Stimulated activated CD8-positive, alpha-beta memory T cell treated with anti-CD3 and anti-CD28 coated beads, Interleukin-7, amount 100 ng/mL, for 48 hours (primary cell): ENCODE measurements at regions not wholly inside any gene's neighbourhood (a gene's known extent, or its start where the extent isn't known, plus 50 kb on each side); places are given as distances from the start of the nearest gene placed in this dataset.
"Not testable (repeated sequence)": the region's sequence is repeated elsewhere in the genome, so short reads cannot be mapped to it uniquely, and the experiment has no call there.

Experiments used
- DNase-seq, 2 donors: peaks; one replicate each; pipeline ENCODE4 v3.0.0-alpha.2; 2020; ENCODE audit warnings: low read depth in 1 of 2; ENCODE audit errors: extremely low read depth in 1 of 2

DNA sequence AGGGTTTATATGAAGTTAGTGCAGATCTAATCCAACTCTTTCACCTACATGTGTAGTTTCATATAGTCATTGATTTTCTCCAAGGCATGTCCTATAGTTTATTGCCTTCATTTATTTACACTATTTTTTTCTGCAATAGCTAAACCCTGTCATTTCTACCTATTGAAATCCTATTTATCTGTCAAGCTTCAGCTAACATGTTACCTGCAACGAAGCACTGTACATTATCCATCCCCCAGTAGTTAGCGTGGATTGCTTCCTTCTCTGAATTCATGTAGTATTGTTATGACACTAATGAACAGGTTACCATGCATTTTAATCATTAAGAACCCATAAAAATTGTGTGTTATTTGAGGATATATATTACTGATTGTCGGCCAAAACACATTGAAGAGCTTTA lies 742.9 kb upstream of the PCDH20 start:
- no peak for DNase-seq

DNA sequence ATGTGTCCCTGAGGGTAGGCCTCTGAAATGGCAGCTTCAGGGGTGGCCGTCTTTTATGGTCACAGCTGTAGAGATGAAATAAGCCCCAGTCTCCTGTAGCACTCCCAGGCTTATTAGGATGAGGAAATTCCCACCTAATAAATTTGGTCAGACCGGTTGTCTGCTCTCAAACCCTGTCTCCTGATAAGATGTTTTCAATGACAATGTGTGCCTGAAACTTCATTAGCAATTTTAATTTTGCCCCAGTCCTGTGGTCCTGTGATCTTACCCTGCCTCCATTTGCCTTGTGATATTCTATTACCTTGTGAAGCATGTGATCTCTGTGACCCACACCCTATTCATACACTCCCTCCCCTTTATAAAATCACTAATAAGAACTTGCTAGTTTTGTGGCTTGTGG lies 736.1 kb upstream of the PCDH20 start:
- DNase-seq: not testable (repeated sequence)

DNA sequence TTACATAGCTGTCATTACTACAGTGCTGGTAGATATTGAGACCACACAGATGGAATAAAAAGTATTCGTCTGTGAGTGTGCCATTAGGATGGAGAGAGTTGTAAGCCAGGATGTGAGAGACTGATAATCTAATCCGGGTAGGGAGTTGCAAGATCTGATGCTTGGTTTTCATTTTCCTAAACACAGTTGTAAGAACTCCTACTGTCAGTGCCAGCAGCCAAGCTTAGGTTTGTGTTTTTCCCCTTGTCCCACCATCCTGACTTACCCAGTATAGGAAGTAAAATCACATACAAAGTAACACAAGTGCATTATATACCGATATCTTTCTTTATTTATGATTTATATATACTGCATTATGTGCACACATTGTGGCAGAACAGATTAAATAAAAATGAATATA lies 726.4 kb upstream of the PCDH20 start:
- DNase-seq: no peak

DNA sequence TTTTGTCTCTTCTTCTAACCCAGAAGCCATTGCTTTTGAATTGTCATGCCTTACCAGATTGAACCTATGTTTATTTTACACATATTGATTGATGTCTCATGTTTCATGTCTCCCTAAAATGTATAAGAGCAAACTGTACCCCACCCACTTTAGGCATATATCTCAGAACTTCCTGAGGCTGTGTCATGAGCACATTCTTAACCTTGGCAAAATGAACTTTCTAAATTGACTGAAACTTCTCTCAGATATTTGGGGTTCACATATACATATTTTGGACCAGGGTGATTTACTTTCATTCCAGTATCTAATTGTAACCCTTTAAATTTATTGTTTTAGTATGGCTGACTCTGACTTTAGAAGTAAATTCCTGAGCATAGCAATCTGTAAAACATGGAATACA lies 723.9 kb upstream of the PCDH20 start:
- DNase-seq: no peak

DNA sequence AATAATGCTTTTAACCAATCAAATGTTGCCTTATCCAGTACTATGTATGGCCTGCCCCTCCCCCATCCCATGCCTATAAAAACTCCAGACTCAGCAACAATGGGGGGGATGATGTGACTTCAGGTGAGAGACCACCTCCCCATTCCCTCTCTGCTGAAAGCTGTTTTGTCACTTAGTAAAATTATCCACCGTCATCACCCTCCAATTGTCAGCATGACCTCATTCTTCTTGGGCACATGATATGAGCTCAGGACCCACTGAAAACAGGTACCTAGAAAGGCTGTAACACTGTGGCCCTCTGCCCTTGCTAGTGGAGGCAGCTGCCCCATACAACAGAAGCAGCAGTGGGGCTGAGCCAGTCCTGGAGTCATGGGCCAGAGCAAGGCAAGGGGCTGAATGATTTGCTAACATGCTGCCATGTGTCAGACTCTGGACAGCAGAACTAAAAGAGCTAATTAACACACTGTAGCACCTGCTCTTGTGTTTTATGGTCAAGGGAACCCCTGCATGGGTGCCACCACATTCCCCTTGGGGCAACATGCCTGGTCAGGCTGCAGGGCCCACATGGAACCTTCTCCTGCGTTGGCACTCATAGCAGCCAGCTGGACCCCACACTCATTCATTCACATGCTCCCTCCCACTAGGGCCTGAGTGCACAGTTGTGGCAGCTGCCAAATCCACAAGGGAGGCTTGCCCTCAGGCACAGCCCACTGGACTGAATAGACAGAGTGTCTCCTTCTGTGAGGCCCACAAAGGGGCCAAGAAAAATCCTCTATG lies 722.2 kb upstream of the PCDH20 start:
- DNase-seq: no peak

DNA sequence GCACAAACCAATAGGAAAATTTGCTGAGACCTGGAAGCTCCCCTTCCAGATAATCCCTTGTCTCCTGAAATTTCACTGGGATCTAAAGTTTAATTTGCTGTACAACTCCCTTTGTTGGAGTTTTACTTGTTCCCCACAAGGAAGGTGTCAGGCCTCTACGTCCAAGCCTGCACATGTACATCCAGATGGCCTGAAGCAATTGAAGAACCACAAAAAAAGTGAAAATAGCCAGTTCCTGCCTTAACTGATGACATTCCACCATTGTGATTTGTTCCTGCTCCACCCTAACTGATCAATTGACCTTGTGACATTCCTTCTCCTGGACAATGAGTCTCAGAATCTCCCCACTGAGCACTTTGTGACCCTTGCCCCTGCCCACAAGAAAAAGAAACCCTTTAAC lies 716.0 kb upstream of the PCDH20 start:
- DNase-seq: no peak

DNA sequence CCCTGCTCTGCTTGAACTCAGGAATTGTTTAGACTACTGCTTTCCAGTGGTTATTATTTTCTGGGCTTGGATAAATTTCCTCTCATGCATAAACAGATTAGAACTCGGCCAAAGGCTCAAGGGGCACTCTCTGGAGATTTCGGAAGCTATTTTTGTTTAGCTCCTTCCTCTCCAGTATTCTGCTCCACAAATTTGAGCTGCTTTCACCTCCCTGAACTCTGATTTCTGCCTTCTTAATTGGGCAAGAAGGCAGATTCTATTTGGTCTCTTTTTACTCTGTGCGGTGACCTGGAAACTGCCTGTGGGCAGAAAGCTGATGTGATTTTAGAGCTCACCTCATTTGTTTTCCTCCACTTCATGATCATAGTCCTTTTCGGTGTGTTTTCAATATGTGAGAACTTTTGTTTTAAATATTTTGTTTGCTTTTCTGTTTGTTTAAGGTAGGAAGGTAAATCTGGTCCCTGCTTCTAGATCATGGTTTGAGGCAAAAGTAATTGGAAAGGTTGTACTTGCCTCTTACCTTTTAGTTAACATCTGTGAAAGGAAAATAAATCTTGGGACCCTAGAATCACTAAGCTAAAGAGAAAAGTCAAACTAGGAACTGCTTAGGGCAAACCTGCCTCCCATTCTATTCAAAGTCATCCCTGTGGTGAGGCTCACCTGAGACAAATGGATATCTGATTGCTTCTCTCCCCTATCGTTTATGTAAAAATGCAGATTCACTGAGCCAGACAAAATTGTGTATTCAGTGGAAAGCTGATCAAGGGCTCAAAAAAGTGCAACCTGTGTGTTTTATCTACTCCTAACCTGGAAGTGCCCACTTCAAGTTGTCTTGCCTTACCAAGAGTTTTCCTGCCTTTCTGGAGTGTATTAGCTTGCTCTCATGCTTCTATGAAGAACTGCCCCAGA lies 714.7 kb upstream of the PCDH20 start:
- no peak for DNase-seq

DNA sequence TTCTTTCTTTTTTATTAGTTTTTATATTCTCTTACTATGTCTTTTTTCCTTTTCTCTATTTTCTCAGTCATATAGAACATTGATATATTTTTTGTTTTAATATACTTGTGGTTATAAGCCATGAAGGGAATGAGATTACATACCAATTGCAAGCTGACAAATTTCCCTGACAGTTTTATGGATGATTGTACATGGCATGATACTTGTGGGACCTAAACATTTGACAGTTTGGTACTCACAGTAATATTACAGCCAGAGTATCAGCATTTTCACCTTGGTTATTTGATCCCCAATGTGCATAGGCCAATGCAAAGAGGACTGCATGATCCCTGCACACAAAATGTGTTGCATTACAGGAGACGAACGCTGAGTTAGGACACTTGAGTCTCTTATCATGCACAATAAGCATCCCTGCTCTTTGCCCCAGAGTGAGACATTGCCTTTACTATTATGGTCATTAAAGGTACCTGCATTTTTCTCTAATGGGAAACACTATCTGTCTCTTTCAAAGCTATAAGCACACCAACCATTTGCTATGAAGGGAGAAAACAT lies 713.4 kb upstream of the PCDH20 start:
- no peak for DNase-seq

DNA sequence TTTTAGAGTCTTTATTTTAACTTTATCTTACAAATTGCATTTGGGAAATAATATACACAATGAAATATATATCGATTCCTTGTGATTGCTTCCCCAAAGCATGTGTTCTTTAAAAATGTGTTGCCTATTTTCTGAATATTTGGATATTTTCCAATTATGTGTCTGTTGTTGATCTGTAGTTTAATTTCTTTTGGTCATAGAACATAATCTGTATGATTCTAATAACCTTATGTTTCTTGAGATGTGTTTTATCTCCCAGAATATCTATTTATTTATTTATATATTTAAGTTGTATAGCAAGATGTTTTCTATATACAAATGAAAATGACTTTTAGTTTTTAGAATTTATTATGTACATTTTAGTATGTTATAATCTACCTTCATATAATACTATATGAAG lies 710.8 kb upstream of the PCDH20 start:
- no peak for DNase-seq

DNA sequence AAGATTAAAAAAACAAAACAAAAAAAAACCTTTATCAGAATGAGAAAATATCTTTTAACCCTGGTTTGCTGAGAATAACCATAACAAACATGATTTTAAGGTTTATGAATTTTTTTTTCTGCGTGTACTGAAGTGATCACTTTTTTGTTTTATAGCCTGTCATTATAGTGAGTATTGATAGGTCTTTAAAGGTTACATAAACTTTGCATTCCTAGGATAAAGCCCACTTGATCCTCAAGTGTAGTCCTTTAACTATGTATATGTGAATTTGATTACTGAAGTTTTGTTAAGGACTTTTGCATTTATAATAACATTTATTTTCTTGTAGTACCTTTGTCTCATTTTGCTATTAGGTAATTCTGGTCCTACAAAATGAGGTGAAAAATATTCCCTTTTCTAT lies 709.8 kb upstream of the PCDH20 start:
- DNase-seq: no peak

DNA sequence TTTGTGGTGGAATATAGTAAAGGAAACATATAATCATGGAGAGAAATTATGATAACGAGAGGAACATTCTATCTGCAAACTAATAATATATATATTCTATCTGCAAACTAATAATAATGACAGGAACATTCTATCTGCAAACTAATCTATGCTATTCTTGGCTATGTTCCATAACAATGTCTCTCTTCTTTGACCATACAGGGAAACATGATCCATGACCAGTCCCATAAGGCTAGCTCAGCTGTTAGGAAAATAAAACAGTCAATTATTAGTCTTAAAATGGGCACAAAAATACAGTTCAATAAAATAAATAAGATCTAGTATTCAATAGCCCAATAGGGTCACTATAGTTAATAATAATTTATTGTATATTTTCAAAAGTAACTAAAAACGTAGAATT lies 707.8 kb upstream of the PCDH20 start:
- DNase-seq: no peak

DNA sequence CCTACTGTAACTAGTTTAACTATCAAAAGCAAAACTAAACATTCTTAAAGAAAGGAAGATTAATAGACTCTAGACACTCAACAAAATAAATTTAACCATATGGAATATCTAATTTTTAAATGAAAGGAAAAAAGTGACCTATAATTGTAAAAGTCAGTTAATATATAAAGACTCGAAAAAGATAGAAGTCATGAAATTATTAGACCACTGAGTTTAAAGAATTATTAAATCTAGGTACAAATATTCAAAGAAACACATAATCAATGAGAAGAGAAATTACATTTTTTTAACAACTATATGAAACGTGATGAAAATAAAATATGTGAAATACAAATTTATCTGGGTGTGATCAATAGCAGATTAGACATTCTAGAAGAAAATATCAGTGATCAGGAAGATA lies 706.8 kb upstream of the PCDH20 start:
- DNase-seq: no peak

DNA sequence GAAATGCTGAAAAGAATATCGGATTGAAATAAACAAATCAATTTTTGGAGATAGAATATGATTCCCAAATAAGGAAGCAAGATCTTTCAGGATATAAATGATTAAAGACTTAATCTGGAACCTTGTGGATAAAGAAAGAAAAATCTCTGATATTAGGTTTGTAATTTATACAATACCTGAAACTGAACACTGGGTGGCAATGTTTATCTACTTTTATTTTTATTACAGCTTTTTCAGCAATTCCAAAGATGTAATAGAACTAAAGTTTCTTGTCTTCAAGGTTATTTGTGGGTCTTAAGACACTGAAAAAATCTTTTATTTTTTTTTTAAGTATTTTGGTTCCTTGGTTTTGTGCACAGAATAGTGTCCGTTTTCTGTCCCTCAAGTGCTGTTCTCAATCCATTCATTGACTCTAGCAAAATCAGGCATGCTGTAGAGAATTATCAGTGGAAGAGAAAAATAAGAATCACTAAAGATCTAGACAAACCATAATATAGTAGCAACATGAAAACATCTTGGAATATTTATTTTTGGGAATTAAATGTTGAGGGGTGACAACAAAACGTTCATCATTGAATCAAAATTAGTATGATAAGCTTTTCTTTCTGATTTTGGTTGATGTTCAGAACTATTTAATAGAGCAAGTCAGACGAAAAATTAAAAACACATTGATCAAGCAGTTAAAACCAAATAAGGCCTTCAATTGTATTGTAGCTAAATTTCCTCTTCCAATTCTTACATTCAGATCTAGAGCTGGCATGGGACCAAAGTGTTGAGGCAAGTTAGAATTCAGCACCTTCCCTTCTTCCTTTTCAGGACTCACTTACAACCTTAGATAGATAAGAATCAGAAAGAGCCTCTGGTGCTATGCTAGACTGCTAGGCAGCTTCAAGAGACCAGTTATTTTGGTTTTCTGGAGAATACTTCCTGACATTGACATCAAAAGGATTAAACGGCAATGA lies 704.4 kb upstream of the PCDH20 start:
- DNase-seq: no peak

DNA sequence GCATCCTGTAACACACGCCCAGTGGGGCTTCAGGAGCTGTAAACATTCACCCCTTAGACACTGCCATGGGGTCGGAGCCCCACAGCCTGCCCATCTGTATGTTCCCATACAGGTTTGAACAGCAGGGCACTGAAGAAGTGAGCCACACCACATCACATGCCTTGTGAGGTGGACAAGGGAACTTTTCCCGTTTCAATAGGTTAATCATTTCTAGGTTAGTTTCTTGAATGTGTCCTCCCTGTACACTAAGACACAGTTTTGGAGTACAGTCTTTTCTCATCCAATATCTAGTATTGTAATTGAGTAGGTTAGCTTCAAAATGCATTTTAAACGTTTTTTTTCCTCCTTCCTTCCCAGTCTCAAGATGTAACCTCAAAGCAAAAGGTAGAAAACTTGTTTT lies 700.2 kb upstream of the PCDH20 start:
- no peak for DNase-seq

DNA sequence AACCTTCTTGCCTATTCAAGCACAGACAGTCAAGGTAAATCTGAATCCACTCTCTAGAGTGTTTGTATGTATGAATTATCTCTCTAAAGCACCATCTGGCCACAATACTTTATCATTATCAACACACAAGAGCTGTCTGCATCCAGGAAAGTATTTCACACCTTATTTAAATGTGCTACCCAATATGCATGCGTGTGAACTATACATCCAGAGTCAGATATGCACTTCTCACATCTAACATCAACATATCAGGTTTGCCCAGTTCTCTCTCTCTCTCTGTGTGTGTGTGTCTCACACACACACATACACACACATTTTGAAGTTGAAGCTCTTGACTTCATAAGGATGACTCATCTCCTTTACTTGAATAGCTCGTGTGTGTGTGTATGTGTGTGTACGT lies 697.5 kb upstream of the PCDH20 start:
- no peak for DNase-seq

DNA sequence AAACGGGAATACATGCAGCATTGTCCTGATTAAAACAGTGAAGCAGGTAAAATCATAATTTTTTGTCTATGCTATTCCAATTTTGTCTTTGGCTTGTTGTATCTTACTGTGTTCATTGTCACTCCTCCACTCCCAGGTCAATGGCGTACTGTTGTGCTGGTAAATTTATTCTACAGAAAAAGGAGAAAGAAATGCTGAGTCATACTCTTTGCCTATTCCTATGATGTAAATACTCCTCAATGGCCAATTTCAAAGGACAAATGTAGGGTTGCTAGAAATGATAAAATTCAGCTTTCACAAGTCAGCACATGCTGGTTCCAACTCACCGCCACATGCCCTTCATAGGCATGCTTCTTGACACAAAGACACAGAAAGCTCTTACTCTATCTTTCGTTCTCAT lies 694.4 kb upstream of the PCDH20 start:
- DNase-seq: no peak

DNA sequence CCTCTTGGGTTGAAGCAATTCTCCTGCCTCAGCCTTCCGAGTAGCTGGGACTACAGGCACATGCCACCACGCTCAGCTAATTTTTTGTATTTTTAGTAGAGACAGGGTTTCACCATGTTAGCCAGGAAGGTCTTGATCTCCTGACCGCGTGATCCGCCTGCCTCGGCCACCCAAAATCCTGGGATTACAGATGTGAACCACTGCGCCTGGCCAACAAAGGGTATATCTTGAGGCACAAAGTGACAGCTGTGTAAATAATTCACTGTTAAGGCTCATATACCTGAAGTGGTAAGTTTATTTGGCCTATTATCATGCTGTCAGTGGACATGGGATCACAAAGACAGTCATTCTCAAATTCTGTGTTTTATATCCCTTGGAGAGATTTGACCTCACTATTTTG lies 688.5 kb upstream of the PCDH20 start:
- not testable (repeated sequence) for DNase-seq

DNA sequence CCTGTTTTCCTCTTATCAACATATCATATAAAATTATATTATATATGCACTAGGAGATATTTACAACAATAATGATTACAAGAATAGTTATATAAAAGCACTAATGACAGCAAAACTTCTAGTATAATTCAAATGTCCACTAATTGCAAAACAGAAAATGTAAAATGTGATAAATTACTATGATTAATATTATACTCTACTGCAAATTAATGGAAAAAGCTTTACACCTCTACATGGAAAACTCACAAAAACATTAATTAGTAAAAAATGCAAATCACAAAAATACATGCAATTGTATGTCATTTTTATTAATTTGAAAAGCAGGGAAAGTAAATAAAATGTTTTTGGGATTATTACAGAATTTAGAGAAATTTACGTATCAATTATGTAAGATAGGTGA lies 681.0 kb upstream of the PCDH20 start:
- no peak for DNase-seq

DNA sequence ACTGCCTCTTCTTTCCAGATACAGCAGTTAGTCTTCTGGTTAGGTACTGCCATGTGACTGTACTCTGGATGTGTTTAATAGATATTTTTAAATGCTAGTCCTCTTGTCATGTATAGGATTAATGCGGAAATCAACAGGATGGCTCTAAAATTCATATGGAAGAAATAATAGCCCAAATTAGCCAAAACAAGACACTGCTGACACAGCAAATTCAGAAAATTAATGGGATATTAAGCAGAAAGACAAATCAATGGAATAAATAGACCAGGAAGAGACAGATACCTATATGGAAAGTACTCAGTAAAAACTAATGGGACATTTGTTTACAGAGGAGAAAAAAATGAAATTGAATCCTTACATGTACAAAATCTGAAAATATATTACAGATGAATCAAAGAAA lies 679.3 kb upstream of the PCDH20 start:
- no peak for DNase-seq

DNA sequence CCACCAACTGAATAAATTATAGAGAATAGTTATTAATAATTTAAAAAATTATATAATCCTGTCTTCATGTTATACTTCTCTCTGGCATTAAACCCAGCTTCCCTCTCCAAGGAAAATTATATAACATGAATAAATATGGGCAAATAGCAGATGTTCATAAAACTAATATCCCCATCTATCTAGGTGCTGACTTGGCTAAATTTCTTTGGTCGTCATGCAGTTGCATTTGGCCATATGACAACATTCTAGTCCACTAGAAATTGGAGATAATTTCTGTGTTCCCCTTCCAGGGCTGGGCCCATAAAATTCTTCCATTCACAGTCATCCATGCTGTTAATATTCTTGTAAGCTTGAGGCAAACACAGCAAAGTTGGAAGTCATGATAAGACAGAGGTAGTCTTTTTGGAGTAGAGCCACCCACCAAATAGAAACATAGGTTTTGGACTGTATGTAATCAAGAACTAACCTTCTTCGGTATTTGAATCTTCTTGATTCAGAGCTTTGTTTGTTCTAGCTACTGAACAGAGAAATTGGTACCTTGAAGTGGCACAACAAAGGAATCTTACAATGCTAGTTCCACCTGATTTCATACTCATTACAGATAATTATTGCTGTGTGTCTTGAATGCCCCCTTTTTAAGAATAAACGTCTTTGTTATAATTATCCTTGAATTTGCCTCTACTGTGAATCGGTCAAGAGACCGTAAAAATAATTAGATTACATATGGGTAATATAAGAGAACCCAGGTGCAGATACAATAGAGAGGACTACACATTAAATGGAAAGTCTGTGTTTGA lies 678.5 kb upstream of the PCDH20 start:
- no peak for DNase-seq
